ENCODE measurements at regions not wholly inside any gene's neighbourhood (a gene's known extent, or its start where the extent isn't known, plus 50 kb on each side); places are given as distances from the start of the nearest gene placed in this dataset.

DNA sequence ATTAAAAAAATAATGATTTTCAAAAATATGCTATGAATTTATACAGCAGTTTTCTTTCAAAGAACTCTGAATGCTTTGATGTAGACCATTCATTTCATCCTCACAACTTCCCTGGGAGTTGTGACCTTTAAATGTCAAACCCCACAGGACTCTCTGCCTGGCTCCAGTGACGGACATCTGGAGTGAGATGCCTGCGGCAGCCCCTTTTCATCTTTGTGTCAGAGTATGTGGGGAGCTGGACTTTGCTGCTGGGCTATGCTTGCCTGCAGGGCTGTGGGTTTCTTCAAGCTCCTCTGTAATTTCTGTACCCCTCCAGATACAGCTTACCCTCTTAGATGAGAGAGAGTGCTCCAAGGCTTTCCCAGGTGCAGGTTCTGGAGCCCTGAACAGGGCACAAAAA is 70.6 kb upstream of the RASGRP1 start:
- TF ChIP-seq, protein P1, sequence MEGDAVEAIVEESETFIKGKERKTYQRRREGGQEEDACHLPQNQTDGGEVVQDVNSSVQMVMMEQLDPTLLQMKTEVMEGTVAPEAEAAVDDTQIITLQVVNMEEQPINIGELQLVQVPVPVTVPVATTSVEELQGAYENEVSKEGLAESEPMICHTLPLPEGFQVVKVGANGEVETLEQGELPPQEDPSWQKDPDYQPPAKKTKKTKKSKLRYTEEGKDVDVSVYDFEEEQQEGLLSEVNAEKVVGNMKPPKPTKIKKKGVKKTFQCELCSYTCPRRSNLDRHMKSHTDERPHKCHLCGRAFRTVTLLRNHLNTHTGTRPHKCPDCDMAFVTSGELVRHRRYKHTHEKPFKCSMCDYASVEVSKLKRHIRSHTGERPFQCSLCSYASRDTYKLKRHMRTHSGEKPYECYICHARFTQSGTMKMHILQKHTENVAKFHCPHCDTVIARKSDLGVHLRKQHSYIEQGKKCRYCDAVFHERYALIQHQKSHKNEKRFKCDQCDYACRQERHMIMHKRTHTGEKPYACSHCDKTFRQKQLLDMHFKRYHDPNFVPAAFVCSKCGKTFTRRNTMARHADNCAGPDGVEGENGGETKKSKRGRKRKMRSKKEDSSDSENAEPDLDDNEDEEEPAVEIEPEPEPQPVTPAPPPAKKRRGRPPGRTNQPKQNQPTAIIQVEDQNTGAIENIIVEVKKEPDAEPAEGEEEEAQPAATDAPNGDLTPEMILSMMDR (IDR thresholded peaks at IDR 0.05): no peak
- TF ChIP-seq POLR2A (IDR thresholded peaks at IDR 0.05) (no peak), EP300 (IDR thresholded peaks at IDR 0.05; ENCODE audit: low read depth) (no peak), POLR2AphosphoS5 (IDR thresholded peaks at IDR 0.05) (no peak)

All from transverse colon (tissue), 4 donors.